ENCODE measurements at regions not wholly inside any gene's neighbourhood (a gene's known extent, or its start where the extent isn't known, plus 50 kb on each side); places are given as distances from the start of the nearest gene placed in this dataset.
"Not testable (repeated sequence)": the region's sequence is repeated elsewhere in the genome, so short reads cannot be mapped to it uniquely, and the experiment has no call there.

DNA sequence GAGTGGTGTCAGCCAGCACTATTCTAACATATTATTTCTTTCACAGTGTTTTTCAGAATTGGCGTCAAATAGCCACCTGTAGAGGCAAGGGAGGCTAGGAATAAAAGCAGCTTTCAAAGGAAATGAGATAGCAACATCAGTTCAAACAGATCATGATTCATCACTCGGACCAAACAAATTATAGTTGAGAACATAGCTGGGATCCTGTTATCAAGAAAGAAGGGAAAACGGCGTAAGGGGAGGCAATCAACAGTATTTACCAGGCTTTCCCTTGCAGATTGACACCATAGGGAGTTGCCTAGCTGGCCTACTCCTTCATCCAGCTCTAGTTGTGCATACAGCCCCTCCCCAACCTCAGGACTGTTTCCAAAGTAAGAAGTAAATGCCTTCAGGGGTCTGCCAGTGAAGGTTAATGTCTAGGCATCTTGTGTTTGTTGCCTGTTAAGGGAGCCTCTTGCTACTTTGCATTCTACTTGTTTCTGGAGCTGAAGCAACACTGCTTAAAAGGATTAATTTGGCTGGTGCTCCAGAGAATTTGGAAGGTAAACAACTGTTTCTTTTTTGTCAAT, 286.5 kb downstream of the NSUN3 start:
- DNase-seq: no peak

DNA sequence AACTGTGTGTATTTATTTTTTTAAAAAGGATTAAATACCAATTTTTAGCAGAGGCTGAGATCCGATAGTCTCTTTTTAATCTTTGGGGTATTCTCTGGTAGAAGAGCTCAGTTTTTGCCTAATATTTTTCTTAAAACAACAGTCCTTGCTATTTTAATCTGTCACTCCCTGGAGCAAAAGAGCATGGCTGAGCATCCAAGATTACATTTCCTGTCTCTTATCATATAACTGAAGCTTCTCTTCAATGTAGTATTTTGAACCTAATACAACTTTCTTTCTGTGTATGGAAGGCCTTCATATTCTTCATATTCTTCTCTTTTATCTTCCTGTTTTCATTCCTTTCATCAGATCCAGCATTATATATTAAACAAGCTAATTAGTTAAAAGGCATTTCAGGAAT, 293.7 kb downstream of the NSUN3 start:
- no peak for DNase-seq

DNA sequence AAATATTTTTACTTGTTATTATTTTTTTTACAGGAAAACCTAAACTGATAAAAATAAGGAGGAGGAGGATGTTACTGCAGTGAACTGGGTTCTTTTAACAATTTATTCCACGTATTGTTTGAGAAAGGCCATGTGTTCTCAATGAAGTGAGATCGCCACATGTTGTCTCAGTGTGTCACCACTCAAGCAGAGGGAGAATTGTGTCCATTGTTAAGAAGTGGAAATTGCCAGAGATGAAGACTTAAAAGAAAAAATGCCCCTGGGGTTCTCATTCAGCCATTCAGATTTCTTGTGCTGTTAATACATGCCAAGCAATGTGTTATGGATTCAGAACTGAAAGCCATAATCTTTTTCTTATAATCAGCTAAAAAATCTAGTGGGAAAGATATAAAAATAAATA, 297.1 kb downstream of the NSUN3 start:
- no peak for DNase-seq

DNA sequence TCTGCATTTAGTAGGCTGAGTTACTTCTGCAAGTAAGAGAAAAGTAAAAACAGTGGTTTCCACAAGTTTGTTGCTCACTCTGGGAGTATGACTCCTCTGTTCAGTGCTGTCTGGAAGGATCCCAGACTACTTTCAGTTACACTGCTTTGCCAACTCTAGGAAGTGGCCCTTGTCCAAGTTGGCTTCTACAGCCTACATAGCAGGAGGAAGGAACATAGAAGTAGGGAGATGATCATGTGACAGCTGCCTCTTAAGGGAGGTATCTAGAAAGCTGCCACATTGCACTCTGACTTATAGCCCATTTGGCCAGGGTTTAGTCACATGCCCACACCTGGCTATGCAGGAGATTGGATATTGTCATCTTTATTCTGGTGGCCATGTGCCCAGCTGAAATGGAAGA, 298.1 kb downstream of the NSUN3 start:
- no peak for DNase-seq

DNA sequence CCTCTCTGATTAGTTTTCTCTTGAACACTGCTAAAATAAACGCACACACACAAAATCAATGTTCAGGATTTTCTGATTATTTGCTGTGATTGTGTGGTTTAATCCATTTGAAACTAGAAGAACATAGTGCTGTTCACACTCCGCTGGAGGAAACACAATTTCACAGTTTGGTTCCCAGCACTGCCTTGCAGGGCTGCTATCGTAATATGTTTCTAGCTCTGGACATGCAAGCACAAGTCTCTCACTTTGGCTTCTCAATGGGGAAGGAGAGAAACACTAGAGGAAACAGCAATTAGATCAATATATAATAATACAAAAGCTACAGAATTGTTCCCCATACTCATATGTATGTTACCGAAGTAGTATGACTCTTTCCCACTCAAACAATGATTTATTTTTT, 299.5 kb downstream of the NSUN3 start:
- no peak for DNase-seq

DNA sequence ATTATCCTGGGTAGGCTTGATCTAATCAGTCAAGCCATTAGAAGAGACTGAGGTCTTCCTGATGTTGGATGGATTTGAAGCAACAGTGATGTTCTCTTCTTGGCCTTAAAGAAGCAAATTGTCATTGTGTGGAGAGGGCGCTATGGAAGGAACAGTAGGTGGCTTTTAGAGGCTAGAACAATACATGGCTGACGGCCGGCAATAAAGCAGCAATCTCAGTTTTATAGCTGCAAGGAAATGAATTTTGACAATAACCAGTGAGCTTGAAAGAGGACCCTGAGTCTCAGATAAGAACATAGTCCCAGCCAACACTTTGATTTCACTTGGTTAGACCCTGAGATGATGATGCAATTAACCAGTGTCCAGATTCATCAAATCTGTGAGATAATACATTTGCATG, 302.1 kb downstream of the NSUN3 start:
- DNase-seq: no peak

DNA sequence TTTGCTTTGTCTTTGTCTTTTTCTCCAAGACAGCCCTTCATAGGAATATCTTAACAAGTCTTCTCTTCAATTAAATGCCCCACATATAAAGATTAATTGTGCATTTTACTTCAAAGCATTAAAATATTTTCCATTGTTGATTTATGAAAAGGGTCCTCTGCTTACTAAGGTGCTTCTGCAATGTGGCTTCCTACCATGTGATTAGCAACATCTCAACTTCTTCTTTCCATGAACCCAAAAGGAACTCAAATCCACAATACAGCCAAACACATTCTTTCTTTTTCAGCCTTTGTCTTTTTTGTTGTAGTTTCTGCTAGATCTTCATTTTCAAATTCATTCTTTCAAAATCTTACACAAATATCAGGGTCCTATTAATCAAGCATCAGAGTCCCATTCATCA, 309.2 kb downstream of the NSUN3 start:
- no peak for DNase-seq

DNA sequence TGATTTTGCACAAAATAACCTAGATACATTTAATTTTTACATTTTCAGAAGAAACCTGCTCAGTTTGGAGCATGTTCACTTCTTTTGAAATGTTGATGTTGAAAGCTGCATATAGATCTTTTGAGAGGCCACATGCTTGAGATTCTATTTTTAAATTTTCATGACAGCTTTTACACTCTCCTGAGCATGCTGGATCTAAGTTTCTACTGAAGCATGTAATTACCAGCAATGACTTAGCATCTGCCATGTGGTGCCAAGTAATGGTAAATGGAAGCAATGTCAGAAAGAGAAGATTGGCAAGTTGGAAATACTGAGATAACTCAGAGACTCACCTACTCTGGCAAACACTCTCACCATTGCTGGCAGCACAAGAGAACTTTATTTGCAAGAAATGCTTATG, 310.6 kb downstream of the NSUN3 start:
- no peak for DNase-seq

DNA sequence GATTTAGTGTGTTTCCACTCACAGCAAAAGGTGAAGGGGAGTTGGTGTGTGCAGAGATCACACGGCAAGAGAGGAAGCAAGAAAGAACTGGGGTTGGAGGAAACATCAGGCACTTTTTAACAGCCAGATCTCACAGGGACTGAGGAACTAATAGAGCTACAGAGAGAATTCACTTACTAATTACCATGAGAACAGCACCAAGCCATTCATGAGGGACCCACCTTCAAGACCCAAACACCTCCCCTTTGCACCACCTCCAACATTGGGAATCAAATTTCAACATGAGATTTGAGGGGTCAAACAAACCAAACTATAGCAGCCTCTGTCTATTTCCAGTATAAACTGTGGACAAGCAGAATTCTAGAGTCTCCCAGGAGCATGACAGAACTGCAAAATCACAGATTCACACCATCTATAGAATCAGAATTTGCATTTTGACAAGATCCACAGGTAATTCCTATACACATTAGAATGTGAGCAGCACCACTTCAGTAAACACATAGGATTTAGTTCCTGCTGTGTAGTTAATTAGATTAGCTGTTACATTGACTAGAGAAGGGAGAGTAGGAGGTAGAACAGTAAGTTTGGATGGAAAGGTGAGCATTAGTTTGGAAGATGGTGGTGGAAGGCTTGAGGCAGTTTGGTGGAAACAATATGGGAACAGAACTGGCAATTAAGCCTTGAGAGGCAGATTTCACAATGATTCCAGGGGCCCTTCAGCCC, 311.7 kb downstream of the NSUN3 start:
- DNase-seq: no peak

DNA sequence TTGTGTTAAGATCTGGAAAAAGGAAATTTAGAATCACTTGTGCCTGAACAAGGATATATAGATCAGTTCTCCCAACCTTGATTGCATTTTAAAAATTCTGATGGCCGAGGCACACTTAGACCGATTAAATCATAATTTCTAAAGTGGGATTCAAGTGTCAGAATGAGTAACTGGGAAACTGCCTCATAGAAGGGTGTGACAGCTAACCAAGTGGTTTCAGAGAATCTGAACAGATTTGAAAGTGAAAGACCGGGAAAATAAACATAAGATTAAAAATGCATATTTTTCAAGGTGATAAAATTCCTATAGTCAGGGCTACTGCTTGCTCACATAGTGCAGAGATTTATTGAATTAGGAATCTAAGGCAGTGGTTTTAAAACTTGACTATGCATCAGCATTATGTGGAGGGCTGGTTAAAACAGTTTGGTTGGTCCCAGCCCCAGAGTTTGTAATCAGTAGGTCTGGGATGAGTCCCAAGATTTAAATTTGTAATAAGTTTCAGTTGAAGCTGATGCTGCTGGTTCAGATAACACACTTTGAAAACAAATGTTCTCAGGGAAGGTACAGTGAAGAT, 314.3 kb downstream of the NSUN3 start:
- DNase-seq: not testable (repeated sequence)

DNA sequence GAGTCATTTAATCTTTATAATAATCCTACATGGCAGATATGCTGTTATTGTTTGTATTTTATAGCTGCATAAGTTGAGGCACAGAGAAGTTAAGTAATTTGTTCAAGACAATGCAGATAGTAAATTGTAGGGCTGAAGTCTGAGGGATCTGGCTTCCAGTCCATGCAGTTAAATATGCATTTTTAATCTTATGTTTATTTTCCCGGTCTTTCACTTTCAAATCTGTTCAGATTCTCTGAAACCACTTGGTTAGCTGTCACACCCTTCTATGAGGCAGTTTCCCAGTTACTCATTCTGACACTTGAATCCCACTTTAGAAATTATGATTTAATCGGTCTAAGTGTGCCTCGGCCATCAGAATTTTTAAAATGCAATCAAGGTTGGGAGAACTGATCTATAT, 315.0 kb downstream of the NSUN3 start:
- not testable (repeated sequence) for DNase-seq

DNA sequence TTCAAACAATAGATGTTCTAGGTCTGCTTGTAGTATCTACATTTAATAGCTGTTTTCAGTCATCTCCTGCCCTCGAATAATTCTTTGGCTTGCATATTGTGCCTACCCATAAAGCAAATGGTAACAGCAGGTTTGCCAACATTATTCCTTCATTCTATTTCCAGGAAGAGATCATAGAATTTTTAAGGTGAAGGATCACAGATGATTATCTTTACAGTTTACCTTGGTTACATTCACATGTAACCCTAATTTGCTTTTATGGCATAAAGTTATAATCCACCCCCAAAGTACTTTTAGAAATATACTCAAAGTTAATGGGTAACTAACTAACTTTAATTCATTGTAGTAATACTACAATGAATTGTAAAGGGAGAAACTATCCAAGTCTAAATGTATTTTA, 315.5 kb downstream of the NSUN3 start:
- DNase-seq: no peak

DNA sequence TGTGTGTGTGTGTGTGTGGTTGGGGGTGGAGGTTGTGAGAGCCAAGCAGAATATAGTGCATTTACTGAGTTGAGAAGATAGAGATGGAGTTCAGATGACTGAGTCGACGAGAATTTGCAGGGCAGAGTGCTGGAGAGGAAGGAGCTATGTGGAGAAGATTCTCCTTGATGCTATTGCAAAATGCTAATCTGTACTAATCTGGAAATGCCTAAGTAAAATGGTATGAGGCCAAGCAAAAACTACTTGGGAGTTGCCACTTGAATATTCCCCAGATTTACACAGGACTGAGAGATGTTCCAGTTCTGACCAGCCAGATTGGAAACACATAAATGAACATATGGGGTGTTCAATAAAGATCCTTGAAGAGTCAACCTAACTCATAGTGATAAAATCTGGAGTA, 316.4 kb downstream of the NSUN3 start:
- no peak for DNase-seq

DNA sequence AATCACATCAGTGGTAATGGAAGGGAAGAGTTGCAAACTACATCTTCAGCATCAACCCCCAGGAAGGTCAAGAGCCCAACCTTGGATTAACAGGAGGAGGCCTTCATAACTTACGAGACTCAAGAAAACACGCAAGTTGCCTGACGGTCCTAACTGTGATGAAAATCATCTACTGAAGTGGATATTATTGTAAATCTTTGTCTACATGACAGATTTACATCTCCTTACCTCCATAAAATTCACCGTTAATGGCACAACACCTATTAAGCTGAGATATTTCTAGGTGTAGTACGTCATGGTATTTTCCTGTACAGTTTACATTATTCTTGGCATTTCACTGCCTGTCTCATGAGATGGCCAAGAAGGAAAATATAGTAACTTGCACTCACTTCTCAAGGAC, 332.0 kb downstream of the NSUN3 start:
- DNase-seq: no peak

DNA sequence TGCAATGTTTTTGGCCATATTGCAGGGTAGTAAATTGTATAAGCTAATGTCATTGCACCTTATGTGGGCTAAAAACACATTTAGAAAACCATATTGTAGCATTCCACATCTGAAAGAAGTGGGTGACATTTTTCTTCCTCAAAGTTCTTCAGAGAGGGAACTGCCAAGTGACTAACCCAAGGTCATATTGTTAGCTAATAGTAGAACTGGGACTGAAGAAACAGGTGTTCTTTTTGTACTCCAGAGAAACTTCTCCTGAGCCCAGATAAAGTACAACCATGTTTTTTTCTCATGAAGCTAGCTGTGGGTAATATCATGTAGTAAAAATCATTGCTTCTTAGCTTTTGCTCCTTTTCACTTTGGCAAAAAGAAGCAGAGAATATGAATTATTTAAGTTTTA, 333.0 kb downstream of the NSUN3 start:
- DNase-seq: no peak

DNA sequence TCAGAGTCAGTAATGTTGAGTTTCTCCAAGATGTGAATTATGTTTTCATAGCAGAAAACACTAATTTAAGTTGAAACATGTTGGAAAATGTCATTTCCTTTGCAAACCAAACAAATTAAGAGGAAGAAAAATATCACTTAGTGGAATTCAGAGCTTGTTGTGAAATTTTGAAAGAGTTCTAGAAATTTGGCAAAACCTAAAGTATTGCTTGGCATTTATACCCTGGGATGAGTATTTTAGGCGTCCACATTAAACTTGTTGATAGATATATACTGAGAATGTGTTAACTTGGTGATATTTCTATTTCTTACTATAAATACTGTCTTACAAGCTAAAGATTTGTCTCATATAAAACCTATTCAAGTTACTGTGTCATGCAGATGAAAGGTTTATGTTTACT, 335.2 kb downstream of the NSUN3 start:
- DNase-seq: no peak

DNA sequence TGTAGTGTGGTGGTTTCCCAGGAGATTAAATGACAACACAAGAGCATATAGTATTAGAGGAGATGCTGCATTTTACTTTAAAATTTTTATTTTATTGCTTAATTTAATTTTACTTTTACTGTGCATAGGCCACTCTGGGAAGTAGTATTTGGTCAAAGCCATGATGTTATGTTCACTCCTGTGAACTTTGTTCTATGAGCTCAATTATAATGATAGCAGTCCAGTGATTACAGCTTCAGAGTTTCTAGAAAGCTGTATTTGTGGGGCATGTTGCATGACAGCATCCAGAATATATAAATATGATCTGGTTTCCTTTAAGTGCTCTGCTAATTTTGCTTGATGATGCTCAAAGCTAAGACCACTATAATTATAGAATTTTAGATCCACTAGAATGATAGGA, 338.6 kb downstream of the NSUN3 start:
- no peak for DNase-seq

DNA sequence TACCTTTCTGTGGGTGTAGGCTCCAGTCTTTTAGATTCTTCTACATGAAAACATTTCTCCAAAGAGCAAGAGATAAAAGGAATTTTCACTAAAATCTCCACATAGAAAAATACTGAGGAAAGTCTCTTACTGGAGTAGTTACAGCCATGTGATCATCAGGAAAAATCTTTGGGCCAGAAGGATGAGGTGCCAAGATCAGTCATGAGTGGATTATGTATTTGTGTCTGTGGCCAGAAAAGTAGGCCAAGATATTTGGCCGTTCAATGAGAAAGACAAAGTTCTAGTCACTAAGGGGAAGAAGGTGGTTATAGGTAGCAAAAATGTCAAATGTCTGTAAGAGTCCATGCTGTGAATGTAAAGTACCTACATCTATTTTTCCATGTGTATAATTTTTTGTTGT, 339.3 kb downstream of the NSUN3 start:
- DNase-seq: no peak

DNA sequence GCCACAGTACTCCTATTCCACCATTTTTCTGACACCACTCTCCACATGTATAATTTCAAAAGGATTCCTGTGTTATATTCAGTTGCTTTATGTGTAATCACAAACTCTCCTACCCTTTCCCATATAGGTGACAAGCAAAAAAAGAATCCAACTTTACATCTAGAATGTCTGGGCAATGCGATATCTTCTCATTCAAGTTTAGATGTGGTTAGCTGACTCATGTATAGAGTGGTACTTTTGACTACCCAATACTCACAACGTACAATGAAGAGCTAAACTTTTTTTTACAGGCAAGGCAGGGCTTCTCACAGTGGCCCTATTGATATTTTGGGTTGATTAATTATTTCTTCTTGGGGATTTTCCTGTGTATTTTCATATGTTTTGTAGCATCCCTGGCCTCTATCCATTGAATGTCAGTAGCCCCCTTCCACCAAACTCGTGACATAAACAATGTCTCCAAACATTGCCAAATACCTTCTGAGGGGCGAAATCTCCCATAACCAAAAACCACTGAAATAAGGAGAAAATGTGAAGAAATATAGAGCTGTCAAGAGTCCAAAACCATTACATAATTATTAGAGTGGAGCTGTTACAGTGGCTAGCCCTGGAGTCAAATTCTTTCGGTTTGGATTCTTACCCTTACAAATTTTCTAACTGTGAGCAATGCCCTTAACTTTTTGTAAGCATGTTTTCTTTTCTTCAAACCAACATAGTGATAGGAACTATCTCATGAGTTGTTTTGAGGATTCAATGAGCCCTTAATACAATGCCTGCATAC, 342.6 kb downstream of the NSUN3 start:
- DNase-seq: no peak

DNA sequence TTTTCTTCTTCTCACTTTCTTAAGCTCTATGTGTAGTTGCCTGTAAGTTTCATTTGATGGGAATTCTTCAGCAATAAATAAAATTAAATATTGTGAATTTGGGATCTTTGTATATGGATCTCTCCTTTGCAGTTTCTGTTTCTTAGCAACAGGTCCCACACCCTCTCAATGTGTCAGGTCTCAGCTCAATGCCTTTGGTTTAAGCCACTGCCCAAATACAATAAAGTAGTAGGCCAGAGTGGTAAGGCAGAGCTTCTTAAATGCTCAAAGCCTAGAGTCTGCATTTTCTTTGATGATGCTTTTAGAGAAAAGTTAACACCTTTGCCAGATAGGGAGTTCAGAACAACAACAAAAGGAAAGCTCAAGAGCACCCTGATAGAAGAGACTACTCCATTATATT, 343.7 kb downstream of the NSUN3 start:
- DNase-seq: no peak

DNA sequence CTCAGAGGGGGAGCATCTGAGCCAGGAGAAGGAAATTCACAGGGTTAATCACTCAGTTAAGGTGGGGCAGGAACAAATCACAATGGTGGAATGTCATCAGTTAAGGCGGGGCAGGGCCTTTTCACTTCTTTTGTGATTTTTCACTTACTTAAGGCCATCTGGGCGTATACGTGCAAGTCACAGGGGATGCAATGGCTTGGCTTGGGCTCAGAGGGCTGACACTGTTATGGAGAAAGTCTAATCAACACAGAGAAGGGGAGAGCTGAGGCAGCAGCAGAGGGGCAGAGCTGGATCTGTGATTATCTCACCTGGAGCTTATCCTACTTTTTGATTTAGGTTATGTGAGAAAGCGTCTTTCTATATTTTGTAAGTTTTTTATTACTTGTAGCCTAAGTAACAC, 350.1 kb downstream of the NSUN3 start:
- not testable (repeated sequence) for DNase-seq

DNA sequence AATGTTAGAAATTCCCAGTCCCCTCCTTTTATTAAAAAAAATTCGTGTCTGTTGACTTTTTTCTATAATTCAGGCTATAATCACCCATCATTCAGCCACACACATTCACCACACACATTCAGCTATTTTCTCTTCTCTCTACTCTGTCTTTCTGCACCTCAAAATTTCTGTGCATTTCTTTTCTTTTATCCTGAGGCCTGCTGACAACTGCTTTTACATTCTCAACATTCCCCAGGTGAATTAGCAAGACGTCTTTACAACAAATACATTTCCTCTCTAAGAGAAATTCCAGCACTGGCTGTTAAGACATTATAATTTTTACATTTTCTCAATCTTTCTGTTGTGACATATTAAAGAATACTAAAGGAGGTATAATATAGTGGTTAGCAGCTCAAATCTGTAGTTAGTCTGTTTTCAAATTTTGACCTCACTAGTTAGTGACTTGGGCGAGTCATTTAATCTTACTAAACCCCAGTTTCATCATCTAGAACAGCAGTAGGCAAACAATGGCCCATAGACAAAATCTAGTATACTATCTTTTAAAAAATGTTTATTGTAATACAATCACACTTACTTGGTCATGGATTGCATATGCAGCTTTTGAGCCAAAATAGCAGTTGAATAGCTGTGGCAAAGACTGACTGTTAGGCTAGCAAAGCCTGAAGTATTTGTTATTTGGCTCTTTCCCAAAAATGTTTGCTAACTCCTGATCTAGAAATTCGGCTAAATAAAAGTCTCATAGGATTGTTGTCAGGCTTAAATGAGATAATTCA, 350.7 kb downstream of the NSUN3 start:
- DNase-seq: no peak

DNA sequence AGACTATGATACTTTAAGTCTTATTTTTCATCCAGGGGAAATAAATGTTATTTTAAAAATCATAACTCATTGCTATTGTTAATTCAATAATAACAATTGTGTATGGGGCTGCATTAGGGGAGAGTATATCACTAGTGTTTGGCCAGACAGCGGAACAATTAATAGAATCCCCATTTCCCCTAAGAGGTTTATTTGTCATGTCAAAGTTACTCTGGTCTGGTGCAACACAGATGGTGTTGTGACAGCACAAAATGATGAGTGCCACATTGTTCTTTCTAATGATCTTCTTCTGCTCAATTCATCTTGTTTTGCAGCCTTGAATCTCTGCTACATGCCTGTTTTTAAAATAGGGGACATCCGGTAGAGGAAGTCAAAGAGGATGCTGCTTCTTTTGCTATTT, 351.6 kb downstream of the NSUN3 start:
- no peak for DNase-seq
